Transverse colon (tissue), 3 donors: ENCODE measurements at regions not wholly inside any gene's neighbourhood (a gene's known extent, or its start where the extent isn't known, plus 50 kb on each side); places are given as distances from the start of the nearest gene placed in this dataset.

ENCODE experiments used
- EP300 ChIP-seq: sonication (generic); formaldehyde crosslinking; IDR thresholded peaks from one replicate; pipeline ENCODE4 v1.6.1; 2017; ENCODE audit warnings: antibody characterized with exemption, low read depth
- TF ChIP-seq, protein P1 (sequence below), 5 experiments: fragments of 200-600 bp in 3 of 5; fragments of 450-650 bp in 2 of 5; sonication (generic) in 3 of 5; IDR thresholded peaks; 1 replicate in 2 of 5; 2 replicates in 3 of 5; pipeline ENCODE4 v1.5.1; 2016 to 2017; ENCODE audit warnings: antibody characterized with exemption in 5 of 5, inconsistent platforms in 3 of 5, mild to moderate bottlenecking in 2 of 5, moderate library complexity in 1 of 5

DNA sequence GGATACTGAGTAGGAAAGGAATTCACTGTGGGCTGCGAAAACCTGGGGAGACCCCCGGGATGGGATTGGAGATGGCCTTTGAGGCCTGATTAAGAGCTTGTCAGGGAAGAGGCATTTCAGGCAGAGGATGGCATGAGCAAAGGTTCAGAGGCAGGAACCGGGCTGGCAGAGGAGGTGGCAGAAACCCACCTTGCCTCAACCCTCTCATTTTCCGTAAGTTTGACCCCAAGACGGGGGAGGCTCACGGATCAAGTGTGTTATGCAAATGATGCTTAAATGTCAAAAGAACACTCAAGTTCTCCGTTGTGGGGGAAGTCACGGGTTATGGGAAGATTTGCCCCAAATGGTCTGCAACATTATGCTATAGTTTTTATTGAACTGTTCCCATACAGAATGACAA is 88.3 kb downstream of the MYCN start:
- TF ChIP-seq, protein P1, sequence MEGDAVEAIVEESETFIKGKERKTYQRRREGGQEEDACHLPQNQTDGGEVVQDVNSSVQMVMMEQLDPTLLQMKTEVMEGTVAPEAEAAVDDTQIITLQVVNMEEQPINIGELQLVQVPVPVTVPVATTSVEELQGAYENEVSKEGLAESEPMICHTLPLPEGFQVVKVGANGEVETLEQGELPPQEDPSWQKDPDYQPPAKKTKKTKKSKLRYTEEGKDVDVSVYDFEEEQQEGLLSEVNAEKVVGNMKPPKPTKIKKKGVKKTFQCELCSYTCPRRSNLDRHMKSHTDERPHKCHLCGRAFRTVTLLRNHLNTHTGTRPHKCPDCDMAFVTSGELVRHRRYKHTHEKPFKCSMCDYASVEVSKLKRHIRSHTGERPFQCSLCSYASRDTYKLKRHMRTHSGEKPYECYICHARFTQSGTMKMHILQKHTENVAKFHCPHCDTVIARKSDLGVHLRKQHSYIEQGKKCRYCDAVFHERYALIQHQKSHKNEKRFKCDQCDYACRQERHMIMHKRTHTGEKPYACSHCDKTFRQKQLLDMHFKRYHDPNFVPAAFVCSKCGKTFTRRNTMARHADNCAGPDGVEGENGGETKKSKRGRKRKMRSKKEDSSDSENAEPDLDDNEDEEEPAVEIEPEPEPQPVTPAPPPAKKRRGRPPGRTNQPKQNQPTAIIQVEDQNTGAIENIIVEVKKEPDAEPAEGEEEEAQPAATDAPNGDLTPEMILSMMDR (IDR thresholded peaks at IDR 0.05) = no peak
- TF ChIP-seq EP300 = no peak
